ENCODE measurements at regions not wholly inside any gene's neighbourhood (a gene's known extent, or its start where the extent isn't known, plus 50 kb on each side); places are given as distances from the start of the nearest gene placed in this dataset.
"Not testable (repeated sequence)": the region's sequence is repeated elsewhere in the genome, so short reads cannot be mapped to it uniquely, and the experiment has no call there.

DNA sequence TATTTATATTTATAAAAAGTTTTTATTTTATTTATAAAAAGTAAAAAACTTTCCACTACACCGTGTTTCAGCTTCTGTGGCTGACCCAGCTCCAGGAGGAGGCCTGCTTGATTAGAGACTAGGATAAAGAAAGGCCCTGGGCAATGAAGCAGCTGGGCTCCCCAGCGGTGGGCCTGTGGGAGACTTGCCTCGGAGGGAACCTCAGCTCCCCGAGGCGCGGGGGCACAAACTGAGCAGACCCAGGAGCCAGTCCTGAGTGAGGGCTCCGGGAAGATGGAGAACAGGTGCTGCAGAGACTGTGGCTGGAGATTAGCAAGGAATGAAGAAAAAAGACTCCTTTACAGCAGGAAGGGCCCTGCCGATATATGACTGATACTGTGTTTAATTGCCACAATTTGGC lies 63.8 kb upstream of the GJB6 start (continued):
- TF ChIP-seq, protein P1, sequence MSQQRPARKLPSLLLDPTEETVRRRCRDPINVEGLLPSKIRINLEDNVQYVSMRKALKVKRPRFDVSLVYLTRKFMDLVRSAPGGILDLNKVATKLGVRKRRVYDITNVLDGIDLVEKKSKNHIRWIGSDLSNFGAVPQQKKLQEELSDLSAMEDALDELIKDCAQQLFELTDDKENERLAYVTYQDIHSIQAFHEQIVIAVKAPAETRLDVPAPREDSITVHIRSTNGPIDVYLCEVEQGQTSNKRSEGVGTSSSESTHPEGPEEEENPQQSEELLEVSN (IDR thresholded peaks at IDR 0.05; ENCODE audit: borderline replicate concordance in 1 of 2, extremely low read depth in 1 of 2, insufficient read depth in 1 of 2, insufficient read length in 1 of 2, low read depth in 1 of 2, low read length in 1 of 2, poor library complexity in 1 of 2, severe bottlenecking in 1 of 2), result no peak
- no peak for TF ChIP-seq RNF2 (IDR thresholded peaks at IDR 0.05)

GRCh38 chr13:20294497-20294896 lies 62.4 kb upstream of the GJB6 start:
- FAIRE-seq (no peak), ATAC-seq (no peak), DNase-seq (ENCODE audit: extremely low read depth in 1 of 4, low spot score in 3 of 4) (no peak)
- ChIA-PET POLR2A (no interaction called here), CTCF (ENCODE audit: low intra/inter-chr PET ratio) (no interaction called here)
- H2AFZ ChIP-seq (ENCODE audit: low read depth, low read length), result no peak overlapping the region
- no peaks in the 10 kb centered on the region for H4K20me1 ChIP-seq (replicated peaks; ENCODE audit: control insufficient read depth, insufficient read depth, low read length)
- H3K27me3 ChIP-seq (ENCODE audit: control insufficient read depth in 2 of 2, insufficient read depth in 2 of 2, low read length in 2 of 2), result peaks cover 0 to 11% of the 10 kb centered on the region in 2 experiments; a peak in 1 of 5 replicates
- BruUV-seq (replicated peaks), result no TSS peak
- WGBS (ENCODE audit: insufficient coverage, low coverage, missing lambda C conversion rate), result 7% methylated on average over 3 of the region's 3 CpGs
- H3K4me2 ChIP-seq (ENCODE audit: insufficient read depth, low read length), result no peak overlapping the region
- H3K9ac ChIP-seq (ENCODE audit: insufficient read depth in 1 of 2, low read depth in 2 of 2, low read length in 2 of 2), result no peak overlapping the region
- intact Hi-C loops (cut with micrococcal nuclease), result no loop called here
- no peaks in the 10 kb centered on the region; a peak in 1 of 5 replicates for H3K4me1 ChIP-seq (replicated peaks in 1 of 2; ENCODE audit: control insufficient read depth in 2 of 2, insufficient read depth in 2 of 2, low read length in 2 of 2)
- TF ChIP-seq CTCF (IDR thresholded peaks at IDR 0.05 in 2 of 3, conservative IDR thresholded peaks at IDR 0.05 in 1 of 3; ENCODE audit: insufficient read depth in 2 of 3, low read depth in 1 of 3, low read length in 3 of 3) (peak in 2 of 3 experiments; percentile 21 to 32; a peak in 1 of 6 replicates), ZFX (CRISPR knock-in tag; IDR thresholded peaks at IDR 0.05) (no peak)
- no peaks in the 10 kb centered on the region for H3K79me2 ChIP-seq (ENCODE audit: control insufficient read depth, insufficient read depth, low read length)
- no peak overlapping the region for H3K4me3 ChIP-seq
- in situ Hi-C loops (cut with MboI), result no loop called here
- no peaks in the 10 kb centered on the region for H3K9me1 ChIP-seq (ENCODE audit: control insufficient read depth, insufficient read depth, low read length)
- no peaks in the 10 kb centered on the region for H3K36me3 ChIP-seq (ENCODE audit: control insufficient read depth, insufficient read depth, low read length)
- H3K27ac ChIP-seq (ENCODE audit: extremely low read depth, low read depth, low read length), result no peak overlapping the region
- no peaks in the 10 kb centered on the region for H3K9me3 ChIP-seq (replicated peaks; ENCODE audit: control insufficient read depth, insufficient read depth, low read depth, low read length)

GRCh38 chr13:20292301-20292700 lies 60.2 kb upstream of the GJB6 start:
- FAIRE-seq, result not testable (repeated sequence)
- 38% methylated on average over 10 of the region's 30 CpGs for WGBS (ENCODE audit: insufficient coverage, low coverage, missing lambda C conversion rate)

More at GRCh38 chr13:20292301-20292700, 60.2 kb upstream of the GJB6 start:
- H4K20me1 ChIP-seq (replicated peaks; ENCODE audit: control insufficient read depth, insufficient read depth, low read length); DNase-seq (ENCODE audit: extremely low read depth in 1 of 4, low spot score in 3 of 4); H3K4me1 ChIP-seq (replicated peaks in 1 of 2; ENCODE audit: control insufficient read depth in 2 of 2, insufficient read depth in 2 of 2, low read length in 2 of 2); H3K4me3 ChIP-seq; H3K79me2 ChIP-seq (ENCODE audit: control insufficient read depth, insufficient read depth, low read length); H3K4me2 ChIP-seq (ENCODE audit: insufficient read depth, low read length); H3K9me1 ChIP-seq (ENCODE audit: control insufficient read depth, insufficient read depth, low read length); H3K27me3 ChIP-seq (ENCODE audit: control insufficient read depth in 2 of 2, insufficient read depth in 2 of 2, low read length in 2 of 2); ATAC-seq; POLR2A ChIA-PET; H3K27ac ChIP-seq (ENCODE audit: extremely low read depth, low read depth, low read length); in situ Hi-C loops (cut with MboI); BruUV-seq (replicated peaks); H2AFZ ChIP-seq (ENCODE audit: low read depth, low read length); H3K9ac ChIP-seq (ENCODE audit: insufficient read depth in 1 of 2, low read depth in 2 of 2, low read length in 2 of 2); intact Hi-C loops (cut with micrococcal nuclease); H3K9me3 ChIP-seq (replicated peaks; ENCODE audit: control insufficient read depth, insufficient read depth, low read depth, low read length); CTCF ChIA-PET (ENCODE audit: low intra/inter-chr PET ratio); H3K36me3 ChIP-seq (ENCODE audit: control insufficient read depth, insufficient read depth, low read length): not testable (repeated sequence)
